ENCODE measurements at regions not wholly inside any gene's neighbourhood (a gene's known extent, or its start where the extent isn't known, plus 50 kb on each side); places are given as distances from the start of the nearest gene placed in this dataset.

GRCh38 chr20:48284837-48285236 lies 499.6 kb upstream of the SULF2 start:
- Histone ChIP-seq H3K36me3 (ENCODE audit: insufficient read depth, low read length) (no peaks in the 10 kb centered on the region), H3K4me3 (ENCODE audit: insufficient read depth, low read length) (no peak overlapping the region), H3K79me2 (ENCODE audit: insufficient read depth, low read length) (no peaks in the 10 kb centered on the region), H3K4me2 (ENCODE audit: insufficient read depth, low read length) (no peak overlapping the region), H3K4me1 (ENCODE audit: insufficient read depth, low read length) (peaks cover 19% of the 10 kb centered on the region), H3K27me3 (ENCODE audit: insufficient read depth, low read length) (peaks cover 15% of the 10 kb centered on the region), H2AFZ (ENCODE audit: low read length) (no peak overlapping the region), H4K20me1 (ENCODE audit: insufficient read depth, low read length) (no peaks in the 10 kb centered on the region), H3K9me3 (ENCODE audit: low read depth, low read length) (no peaks in the 10 kb centered on the region), H3K27ac (ENCODE audit: low read depth, low read length) (no peak overlapping the region)
- TF ChIP-seq, protein P1, sequence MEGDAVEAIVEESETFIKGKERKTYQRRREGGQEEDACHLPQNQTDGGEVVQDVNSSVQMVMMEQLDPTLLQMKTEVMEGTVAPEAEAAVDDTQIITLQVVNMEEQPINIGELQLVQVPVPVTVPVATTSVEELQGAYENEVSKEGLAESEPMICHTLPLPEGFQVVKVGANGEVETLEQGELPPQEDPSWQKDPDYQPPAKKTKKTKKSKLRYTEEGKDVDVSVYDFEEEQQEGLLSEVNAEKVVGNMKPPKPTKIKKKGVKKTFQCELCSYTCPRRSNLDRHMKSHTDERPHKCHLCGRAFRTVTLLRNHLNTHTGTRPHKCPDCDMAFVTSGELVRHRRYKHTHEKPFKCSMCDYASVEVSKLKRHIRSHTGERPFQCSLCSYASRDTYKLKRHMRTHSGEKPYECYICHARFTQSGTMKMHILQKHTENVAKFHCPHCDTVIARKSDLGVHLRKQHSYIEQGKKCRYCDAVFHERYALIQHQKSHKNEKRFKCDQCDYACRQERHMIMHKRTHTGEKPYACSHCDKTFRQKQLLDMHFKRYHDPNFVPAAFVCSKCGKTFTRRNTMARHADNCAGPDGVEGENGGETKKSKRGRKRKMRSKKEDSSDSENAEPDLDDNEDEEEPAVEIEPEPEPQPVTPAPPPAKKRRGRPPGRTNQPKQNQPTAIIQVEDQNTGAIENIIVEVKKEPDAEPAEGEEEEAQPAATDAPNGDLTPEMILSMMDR (IDR thresholded peaks at IDR 0.05; ENCODE audit: extremely low read depth, low read depth, low read length) = no peak
- no peak for DNase-seq (ENCODE audit: insufficient read length, low spot score, missing footprints)

DNA sequence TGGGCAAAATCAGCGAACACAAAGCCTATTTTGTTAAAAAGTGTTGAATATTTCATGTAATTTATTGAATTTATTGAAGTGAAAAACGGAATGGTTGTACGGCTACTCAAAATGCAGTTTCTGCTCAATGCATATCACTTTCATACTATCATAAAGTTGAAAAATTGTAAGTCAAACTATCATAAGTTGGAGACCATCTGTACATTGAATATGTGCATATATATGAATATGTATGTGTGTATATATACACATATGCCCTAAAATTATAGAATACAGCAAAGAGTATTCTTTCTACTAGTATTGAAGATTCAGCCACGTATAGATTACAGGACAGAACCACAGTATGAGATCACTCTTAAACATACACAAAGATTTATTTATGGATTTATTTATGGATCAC lies 499.0 kb upstream of the SULF2 start:
- no peak overlapping the region for H2AFZ ChIP-seq (ENCODE audit: low read length)
- H3K4me1 ChIP-seq (ENCODE audit: insufficient read depth, low read length) = peaks cover 19% of the 10 kb centered on the region
- TF ChIP-seq, protein P1 (IDR thresholded peaks at IDR 0.05; ENCODE audit: extremely low read depth, low read depth, low read length) = no peak
- no peaks in the 10 kb centered on the region for H4K20me1 ChIP-seq (ENCODE audit: insufficient read depth, low read length)
- H3K4me3 ChIP-seq (ENCODE audit: insufficient read depth, low read length) = no peak overlapping the region
- H3K27ac ChIP-seq (ENCODE audit: low read depth, low read length) = no peak overlapping the region
- no peak for DNase-seq (ENCODE audit: insufficient read length, low spot score, missing footprints)
- H3K27me3 ChIP-seq (ENCODE audit: insufficient read depth, low read length) = peaks cover 16% of the 10 kb centered on the region
- H3K79me2 ChIP-seq (ENCODE audit: insufficient read depth, low read length) = no peaks in the 10 kb centered on the region
- H3K9me3 ChIP-seq (ENCODE audit: low read depth, low read length) = no peaks in the 10 kb centered on the region
- no peaks in the 10 kb centered on the region for H3K36me3 ChIP-seq (ENCODE audit: insufficient read depth, low read length)
- peak overlapping the region; percentile 62 for H3K4me2 ChIP-seq (ENCODE audit: insufficient read depth, low read length)

DNA sequence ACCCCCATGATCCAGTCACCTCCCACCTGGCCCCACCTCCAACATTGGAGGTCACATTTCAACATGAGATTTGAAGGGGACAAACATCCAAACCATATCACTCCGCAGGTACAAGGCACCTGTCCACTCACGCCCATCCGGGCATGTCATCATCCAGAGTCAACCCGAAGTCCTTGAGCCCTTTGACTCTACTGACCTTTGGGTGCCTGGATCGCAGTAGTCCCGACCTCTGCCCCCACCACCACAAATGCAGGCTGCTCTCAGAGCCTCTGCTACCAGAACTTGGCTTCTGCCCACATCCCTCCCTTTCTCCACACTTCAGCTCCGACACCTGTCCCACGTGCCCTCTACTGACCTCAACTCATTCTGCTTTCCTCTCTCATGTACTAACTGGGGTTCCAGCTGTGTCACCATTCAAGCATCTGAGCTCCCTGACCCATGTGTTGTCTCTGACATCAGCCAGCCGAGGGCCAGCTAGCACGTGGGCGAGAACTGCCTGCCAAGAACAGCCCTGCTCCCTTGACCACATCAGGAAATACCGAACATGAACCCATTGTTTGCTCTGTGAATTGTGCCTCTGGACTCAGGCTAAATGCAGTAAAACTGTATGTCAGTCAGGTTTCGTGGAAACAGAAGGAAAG lies 498.3 kb upstream of the SULF2 start:
- Histone ChIP-seq H3K4me2 (ENCODE audit: insufficient read depth, low read length) (peak overlapping the region; percentile 62), H3K27ac (ENCODE audit: low read depth, low read length) (no peak overlapping the region), H3K4me1 (ENCODE audit: insufficient read depth, low read length) (peaks cover 17% of the 10 kb centered on the region), H2AFZ (ENCODE audit: low read length) (no peak overlapping the region), H4K20me1 (ENCODE audit: insufficient read depth, low read length) (no peaks in the 10 kb centered on the region), H3K36me3 (ENCODE audit: insufficient read depth, low read length) (no peaks in the 10 kb centered on the region), H3K4me3 (ENCODE audit: insufficient read depth, low read length) (no peak overlapping the region), H3K79me2 (ENCODE audit: insufficient read depth, low read length) (no peaks in the 10 kb centered on the region), H3K27me3 (ENCODE audit: insufficient read depth, low read length) (peaks cover 19% of the 10 kb centered on the region), H3K9me3 (ENCODE audit: low read depth, low read length) (no peaks in the 10 kb centered on the region)
- TF ChIP-seq, protein P1 (IDR thresholded peaks at IDR 0.05; ENCODE audit: extremely low read depth, low read depth, low read length) = no peak
- peak; percentile 94 for DNase-seq (ENCODE audit: insufficient read length, low spot score, missing footprints)

GRCh38 chr20:48282591-48283228 lies 497.4 kb upstream of the SULF2 start:
- H3K9me3 ChIP-seq (ENCODE audit: low read depth, low read length) = no peaks in the 10 kb centered on the region
- TF ChIP-seq, protein P1 (IDR thresholded peaks at IDR 0.05; ENCODE audit: extremely low read depth, low read depth, low read length) = no peak
- no peak overlapping the region for H3K4me2 ChIP-seq (ENCODE audit: insufficient read depth, low read length)
- no peaks in the 10 kb centered on the region for H3K79me2 ChIP-seq (ENCODE audit: insufficient read depth, low read length)
- no peak overlapping the region for H3K4me3 ChIP-seq (ENCODE audit: insufficient read depth, low read length)
- no peak overlapping the region for H3K27ac ChIP-seq (ENCODE audit: low read depth, low read length)
- H2AFZ ChIP-seq (ENCODE audit: low read length) = no peak overlapping the region
- H3K27me3 ChIP-seq (ENCODE audit: insufficient read depth, low read length) = peaks cover 19% of the 10 kb centered on the region
- H4K20me1 ChIP-seq (ENCODE audit: insufficient read depth, low read length) = no peaks in the 10 kb centered on the region
- DNase-seq (ENCODE audit: insufficient read length, low spot score, missing footprints) = no peak
- H3K4me1 ChIP-seq (ENCODE audit: insufficient read depth, low read length) = peaks cover 17% of the 10 kb centered on the region
- H3K36me3 ChIP-seq (ENCODE audit: insufficient read depth, low read length) = no peaks in the 10 kb centered on the region

Measured in osteoblast (primary cell).